Dermis microvascular lymphatic vessel endothelial cell (primary cell): ENCODE measurements at regions not wholly inside any gene's neighbourhood (a gene's known extent, or its start where the extent isn't known, plus 50 kb on each side); places are given as distances from the start of the nearest gene placed in this dataset.
A peak's percentile ranks its signal among the peaks of the same experiment; 100 is the strongest.
"Not testable (repeated sequence)": the region's sequence is repeated elsewhere in the genome, so short reads cannot be mapped to it uniquely, and the experiment has no call there.

Source experiments
- DNase-seq, 2 donors: peaks; one replicate each; pipeline versions ENCODE4 v3.0.0 to v3.0.0-alpha.2; 2010; ENCODE audit warnings: low read depth in 2 of 2

- no peak for DNase-seq
Measured at GRCh38 chr1:178642282-178642681, 82.8 kb upstream of the RALGPS2 start.

DNA sequence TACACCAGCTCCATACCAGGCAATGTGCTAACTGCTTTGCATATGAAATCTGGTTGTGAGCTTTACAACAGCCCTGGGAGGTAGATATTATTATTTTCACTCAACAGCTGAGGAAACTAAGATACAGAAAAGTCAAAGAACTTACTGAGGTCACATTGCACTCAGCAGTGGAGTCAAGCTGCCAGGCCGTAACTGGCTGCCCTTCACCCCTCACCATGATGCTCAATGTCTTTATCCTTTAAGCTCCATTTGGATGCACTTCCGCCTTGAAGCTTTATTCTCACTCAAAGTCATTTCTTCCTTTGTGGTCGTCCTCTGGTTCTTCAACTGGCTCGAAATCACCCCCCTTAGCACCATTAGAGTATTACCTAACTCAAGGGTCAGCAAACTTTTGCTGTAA lies 81.7 kb upstream of the RALGPS2 start:
- DNase-seq: no peak

DNA sequence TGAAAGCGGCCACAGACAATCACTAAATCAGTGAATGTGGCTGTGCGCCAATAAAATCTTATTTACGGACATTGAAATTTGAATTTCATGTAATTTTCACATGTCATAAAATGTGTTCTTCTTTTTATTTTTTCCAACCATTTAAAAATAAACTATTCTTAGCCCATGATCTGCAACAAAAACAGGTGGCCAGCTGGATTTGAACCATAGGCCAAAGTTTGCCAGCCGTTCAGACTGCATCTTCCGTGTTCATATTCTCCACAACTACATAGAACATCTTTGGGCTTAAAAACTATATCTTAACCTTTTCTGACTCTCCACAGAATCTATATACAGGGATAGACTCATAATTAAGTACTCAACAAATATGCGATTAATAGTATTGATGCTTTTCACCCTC lies 81.2 kb upstream of the RALGPS2 start:
- no peak for DNase-seq

DNA sequence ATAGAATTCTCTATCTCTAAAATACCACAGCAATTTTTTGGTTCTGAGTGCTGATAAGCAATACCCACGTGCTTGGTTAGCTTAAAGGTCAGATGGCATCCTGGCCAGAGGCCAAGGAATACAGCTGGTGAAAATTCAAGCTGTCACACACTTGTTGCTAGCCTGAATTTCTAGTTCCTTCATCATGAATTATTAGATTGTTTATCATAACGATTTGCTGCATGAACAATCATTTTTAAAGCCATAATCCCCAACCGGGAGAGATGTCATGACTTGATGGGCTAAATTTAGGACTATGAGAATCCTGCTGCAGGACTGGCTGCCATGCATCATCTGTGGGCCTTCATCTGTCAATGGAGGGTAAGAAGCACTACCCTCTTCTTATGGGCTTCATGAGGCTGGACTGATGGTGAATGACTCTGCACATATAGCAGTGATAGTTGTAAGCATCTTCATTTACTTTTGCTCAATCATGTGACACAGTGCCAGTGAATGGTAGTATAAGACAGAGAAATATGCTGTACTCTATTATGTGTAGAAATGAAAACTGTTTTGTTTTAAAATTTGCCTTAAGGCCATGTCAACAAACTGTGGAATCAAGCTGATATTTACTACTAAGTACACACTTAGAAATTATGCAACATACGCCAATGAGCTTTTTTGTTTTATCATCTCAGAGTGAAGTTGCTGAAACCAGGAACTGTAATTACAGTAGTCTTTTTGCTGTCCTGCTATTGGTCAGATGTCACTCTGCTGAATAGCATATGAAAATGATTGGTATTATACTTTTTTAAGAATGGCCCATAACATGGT lies 80.5 kb upstream of the RALGPS2 start:
- peak; percentile 63 to 90 for DNase-seq

GRCh38 chr1:178645157-178645807 lies 79.8 kb upstream of the RALGPS2 start:
- no peak for DNase-seq

DNA sequence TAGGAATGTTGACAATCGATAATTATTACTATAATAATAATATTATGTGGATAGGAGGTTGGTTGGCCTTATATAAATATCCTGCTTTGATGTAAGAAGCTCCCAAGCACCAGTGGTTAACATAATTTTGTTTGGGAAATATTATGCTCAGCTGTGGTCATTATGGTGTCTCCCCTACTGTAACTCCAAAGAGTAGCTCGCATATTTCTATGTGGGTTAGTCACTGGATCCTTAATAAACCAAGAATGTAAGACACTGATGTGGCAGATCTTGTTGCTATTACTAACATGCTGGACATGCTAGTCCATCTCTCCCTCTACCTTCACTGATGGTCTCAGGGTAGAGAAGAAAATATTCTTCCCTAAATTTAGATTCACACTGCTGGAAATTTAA lies 79.2 kb upstream of the RALGPS2 start:
- no peak for DNase-seq

- DNase-seq: no peak
Measured at GRCh38 chr1:178646821-178647220, 78.2 kb upstream of the RALGPS2 start.

DNA sequence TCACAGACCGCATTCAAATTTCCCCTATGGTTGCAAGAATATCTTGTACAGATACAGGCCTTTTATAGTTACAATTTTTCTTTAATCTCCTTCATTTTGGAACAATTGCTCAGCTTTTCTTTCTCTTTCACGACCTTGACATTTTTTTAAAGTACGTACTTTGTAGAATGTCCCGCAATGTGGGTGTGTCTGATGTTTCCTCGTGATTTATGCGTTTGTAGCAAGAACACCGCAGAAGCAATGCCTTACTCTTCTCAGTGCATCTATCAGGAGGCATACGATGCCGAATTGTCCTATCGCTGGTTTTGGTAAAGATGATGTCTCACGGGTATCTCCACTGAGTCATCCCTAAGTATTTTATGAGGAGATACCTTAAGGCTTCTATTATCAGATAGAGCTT lies 76.9 kb upstream of the RALGPS2 start:
- DNase-seq: no peak

GRCh38 chr1:178649582-178650350 lies 75.3 kb upstream of the RALGPS2 start:
- DNase-seq: no peak

DNA sequence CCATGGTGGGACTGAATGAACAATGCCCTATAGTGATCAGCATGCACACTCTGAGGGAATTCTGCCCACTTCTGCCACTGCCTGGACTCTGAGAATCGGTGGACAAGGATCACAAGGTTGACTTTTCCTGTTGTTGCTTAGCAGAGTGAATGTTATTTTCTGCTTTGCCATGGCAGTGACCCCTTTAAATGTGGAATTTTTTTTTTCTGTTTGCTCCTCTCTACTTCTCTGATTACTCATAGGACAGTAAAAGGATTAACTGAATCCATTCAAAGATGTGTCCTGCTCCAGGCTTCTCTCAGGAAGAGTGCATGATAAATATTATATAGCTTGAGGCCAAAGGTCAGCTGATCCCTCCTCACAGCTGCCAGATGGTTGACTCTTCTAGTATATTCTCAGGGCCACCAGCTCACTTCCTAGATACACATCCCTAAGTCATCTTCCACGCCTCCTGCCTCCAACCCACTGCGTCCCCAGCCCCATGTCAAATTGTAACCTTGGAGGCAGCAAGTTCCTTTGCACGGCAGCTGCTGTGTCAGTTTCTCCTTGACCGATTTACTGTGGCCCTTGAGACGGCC lies 74.0 kb upstream of the RALGPS2 start:
- peak; percentile 39 to 74 for DNase-seq

DNA sequence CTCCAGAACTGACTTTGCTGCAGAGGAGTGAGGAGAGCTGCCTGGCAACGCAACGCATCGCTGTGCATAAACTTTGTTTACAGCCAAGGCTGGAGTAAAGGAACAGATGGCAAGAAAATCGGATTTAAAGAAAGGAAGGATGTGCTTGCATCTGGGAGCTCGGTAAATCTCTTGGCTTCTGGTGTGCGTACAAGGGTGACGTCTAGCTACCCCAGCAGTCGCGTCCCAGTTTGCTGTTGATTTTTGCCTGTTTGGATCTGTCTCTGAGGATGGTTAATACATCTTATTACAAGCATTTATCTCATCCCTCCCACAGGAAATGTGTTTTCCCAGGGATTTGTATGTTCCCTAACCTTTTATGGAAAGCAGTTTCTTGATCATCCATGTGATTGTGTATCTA lies 73.3 kb upstream of the RALGPS2 start:
- no peak for DNase-seq

DNA sequence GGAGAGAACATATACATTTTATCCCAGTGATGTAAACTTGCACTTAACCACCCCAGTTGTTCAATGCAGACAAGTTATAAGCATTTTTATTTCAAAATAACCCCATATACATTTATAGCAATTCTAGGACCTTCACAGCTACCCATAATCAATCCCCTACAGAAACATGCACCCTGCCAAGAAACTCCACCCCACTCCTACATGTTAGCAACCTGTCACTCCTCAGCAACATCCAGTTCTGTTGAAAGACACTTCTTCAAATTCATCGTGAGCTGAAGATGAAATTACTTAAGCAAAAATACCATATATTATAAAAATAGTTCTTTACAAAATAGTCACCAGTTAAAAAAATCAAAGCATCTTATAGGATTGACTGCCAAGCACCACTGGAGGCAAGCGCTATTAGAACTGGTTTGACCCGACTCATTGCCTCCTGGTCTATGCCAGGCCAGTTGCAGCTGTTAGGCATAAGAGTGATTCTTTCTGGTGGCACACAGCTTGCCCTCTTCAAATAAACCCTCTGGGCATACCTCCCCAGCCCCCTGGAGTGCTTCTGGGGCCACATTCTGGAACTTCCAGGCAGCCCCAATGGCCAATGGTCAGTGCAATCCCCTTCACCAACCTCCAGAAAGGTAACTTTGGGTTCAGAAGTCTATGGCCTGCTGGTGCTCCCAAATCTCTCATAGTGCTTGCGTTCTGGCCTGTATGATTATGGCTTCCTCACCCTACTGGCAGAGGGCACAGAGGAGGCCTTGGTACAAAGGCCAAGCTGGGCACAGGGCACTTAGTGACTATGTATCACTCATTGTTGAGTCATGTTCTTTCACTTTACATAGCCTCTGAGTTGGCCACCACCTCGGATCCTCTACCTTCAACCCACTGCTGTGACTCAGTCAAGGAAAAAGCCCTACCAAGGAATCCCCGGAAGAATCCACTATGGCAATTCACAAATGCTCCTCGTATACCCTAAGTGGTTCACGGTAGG lies 72.2 kb upstream of the RALGPS2 start:
- DNase-seq: no peak

- DNase-seq: no peak
Measured at GRCh38 chr1:178659789-178660208, 65.2 kb upstream of the RALGPS2 start.

DNA sequence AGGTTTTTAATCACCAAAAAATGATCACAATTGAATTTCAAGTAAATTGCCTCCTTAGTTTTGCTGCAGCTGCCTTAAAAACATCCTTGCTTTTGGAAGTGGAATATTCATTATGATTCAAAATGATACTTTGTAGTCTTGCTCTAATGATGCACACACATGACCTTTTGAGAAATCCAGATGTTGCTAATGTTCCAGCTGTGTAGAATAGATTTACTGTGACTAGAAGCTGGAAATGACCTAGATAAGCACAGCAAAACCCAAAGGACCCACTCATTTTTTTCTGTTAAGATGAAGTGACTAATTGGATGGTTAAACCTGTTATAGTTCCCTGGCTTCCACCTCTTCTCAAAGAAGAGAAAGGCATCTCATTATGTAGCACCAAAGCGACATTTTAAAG lies 64.6 kb upstream of the RALGPS2 start:
- no peak for DNase-seq

DNA sequence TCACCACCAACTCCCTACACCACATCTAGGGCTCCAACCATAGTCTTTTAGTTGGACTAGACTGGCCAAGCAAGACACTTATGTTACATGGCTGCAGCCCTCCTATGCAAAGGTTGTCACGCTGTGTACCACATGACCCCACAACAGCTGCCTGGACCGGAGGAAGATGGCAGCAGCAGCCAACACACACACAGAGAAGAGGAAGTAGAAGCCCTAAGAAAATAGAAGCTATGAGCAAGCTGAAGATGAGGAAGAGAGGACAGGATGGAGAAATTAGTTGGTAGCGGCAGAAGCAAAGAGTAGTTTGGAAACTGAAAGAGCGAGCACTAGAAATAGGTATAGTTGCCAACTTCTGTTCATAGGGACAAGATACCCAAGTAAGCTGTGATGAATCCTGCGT lies 60.8 kb upstream of the RALGPS2 start:
- no peak for DNase-seq

DNA sequence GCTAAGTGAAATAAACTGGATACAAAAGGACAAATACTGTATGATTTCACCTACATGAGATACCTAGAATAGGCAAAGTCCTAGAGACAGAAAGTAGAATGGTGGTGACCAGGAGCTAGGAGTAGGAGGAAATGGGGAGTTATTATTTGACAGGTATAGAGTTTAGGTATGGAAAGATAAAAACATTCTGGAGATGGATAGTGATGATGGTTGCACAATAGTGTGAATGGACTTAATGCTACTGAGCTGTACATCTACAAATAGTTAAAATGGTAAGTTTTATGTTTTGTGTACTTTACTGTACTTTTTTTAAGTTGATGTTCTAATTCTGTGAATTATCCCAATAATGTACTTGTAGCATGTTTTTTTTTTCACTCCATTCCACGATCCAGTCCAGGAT lies 59.5 kb upstream of the RALGPS2 start:
- DNase-seq: no peak

DNA sequence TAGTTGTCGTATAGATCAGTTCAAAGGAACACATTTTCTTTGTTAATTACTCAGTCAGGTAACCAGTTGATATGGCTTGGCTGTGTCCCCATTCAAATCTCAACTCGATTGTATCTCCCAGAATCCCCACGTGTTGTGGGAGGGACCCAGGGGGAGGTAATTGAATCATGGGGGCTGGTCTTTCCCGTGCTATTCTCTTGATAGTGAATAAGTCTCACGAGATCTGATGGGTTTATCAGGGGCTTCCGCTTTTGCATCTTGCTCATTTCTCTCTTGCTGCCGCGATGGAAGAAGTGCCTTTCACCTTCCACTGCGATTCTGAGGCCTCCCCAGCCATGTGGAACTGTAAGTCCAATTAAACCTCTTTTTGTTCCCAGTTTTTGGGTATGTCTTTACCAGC lies 58.2 kb upstream of the RALGPS2 start:
- not testable (repeated sequence) for DNase-seq

DNA sequence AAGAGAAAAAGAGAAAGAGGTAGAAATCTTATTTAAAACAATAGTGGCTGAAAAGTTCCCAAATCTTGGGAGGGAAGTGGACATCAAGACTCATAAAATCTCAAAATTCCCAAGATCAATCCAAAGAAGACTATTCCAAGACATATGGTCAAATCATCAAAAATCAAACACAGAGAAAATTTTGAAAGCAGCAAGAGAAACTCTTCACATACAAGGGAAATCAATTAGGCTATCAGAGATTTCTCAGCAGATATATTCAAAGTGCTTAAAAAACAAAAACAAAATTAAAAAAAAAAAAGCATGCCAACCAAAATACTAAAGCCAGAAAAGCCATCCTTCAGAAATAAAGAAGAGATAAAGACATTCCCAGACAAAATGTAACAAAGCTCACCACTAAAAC lies 52.6 kb upstream of the RALGPS2 start:
- no peak for DNase-seq

- not testable (repeated sequence) for DNase-seq
Measured at GRCh38 chr1:178674559-178674958, 50.5 kb upstream of the RALGPS2 start.
